GM18870 (cell line): ENCODE measurements at regions not wholly inside any gene's neighbourhood (a gene's known extent, or its start where the extent isn't known, plus 50 kb on each side); places are given as distances from the start of the nearest gene placed in this dataset.

Source experiments
- ATAC-seq: cut with Tn5 transposase; IDR thresholded peaks from one replicate; pipeline ENCODE4 v1.9.1; 2021; ENCODE audit warnings: moderate library complexity; ENCODE audit not compliant: unreplicated experiment

GRCh38 chr3:18835021-18835420 is 313.3 kb upstream of the KCNH8 start:
- ATAC-seq, result no peak

DNA sequence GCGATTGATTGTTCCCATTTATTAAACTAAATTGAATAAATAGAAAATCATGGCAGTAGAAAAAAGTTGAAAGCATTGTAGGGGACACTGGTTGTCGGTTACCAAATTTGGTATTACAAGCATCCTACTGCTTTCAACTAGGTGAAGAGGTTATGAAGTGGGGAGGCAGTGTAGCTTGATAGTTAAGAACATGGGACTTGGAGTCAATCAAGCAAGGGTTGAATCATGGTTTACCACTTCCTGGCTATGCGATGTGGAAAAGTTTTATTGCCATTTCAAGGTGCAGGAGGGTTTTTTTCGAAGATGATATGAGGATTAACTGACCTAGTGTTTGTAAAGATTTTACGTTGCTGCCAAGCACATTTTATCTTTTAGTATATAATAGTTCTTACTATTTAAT is 318.2 kb upstream of the KCNH8 start:
- ATAC-seq, result no peak

- ATAC-seq, result no peak
These were observed 319.7 kb upstream of the KCNH8 start for GRCh38 chr3:18828637-18829036.

DNA sequence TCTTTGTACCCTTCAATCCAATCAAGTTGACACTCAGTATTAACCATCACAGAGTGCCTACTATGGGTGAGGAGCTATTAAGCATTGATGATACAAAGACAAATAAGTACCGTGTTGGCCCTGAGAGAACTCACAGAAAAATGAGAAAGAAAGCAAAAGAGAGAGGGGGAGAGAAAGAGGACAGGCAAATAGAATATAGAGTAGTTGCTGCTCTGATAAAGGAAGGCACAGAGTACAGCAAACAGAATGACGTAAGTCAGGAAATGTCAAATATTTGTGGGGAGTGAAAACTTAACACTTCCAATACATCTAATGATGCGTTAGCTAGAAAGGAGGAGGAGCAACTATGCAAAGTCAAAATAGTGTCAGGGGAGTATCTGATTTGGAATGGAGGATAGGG is 320.6 kb upstream of the KCNH8 start:
- ATAC-seq, result no peak

DNA sequence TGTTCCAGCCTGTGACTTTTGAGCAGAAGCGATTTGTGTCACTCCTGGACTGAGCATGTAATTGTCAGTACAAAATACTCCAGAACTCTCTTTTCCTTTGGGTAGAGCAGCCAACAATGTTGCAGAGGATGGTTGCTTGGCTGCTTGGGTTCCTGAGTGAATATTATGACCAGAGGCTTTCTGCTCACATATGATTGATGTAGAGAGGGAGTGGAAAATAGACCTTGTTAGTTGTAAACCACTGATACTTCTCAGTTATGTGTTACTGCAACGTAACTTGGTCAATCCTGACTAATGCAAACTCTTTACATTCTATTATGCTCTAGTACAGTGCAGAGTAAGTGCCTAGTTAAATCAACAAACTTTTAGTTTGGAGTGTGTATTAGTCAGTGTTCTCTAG is 322.6 kb upstream of the KCNH8 start:
- ATAC-seq, result no peak

DNA sequence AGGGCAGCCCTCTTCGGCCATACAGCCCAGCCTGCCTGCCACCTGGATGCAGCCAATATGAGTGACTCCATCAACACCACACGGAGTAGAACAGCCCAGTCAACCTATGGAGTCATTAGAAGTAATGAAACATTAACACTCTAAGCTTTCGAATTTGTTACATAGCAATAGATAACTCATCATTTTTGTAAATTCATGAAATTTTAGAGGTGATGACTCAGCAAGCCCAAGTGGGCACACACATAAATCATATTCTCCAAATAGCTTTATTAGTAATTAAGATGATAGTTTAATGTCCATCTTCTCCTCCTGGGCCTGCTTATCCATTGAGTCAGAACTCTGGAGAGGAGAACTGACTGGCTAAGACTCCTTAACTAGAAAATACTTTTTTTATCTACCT is 335.0 kb upstream of the KCNH8 start:
- no peak for ATAC-seq

DNA sequence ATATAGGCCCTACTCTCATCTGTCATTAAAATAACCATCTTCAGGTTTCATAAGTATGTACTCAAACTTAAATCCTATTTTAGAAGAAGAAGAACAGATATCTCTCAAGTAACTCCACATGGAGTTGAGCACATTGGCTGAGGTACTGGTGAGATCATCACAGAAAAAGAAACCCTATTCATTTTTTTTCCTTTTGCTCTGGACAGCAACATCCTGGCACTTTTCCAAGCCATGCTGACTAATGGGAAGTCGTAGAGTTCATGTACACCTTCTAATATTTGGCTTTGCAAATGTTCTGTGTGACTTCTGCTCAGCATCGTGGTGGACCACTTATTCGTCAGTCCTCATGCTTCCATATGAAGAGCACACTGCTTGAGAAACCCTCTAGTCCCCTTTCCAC is 336.0 kb upstream of the KCNH8 start:
- ATAC-seq, result no peak

DNA sequence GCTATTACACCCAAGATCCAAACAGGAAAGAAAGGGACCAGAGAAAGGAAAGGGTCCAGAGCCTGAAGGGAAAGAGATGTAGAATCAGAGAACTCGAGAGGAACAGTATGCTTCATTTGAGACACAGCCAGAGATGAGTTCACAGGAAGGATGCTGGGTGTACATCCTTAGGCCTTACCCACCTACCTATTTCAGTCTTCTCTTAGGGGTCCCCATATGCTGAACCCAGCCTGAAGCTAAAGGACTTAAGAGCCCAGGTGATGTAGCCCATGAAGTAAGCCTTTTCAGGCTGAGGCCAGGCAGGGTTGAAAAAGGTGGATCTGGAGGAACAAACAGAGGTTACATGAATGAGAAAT is 338.0 kb upstream of the KCNH8 start:
- no peak for ATAC-seq

DNA sequence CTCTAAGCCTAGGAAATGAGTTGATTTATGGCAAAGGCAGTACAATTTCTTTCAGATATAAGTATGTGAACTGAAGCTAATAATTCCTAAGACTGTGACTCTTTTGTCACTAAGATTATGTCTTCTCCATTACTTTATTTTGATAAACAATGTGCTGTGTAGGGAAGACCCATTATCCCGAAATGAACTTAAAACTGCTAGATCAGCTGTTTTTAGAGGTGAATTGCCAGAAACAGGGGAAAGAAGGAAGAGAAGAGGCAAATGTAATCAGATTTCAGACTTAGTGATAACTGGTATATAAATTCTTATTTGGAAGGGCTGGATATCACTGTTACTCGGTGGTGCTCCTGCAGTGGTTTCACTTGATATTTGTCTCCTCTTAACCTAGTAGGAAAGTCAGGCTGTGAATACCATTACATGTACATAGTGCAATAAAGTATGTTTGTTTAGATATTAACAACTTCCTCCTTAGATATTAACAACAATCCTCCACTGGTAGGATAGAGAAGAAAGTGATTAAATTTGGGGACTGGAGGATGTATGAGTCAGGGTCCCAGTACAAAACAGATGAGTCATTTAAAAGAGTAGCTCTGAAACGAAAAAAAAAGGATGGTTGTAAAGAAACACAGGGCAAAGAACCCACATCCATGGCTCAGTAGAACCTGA is 338.5 kb upstream of the KCNH8 start:
- ATAC-seq, result no peak

- ATAC-seq, result no peak
These were observed 339.9 kb upstream of the KCNH8 start for GRCh38 chr3:18808429-18808828.

DNA sequence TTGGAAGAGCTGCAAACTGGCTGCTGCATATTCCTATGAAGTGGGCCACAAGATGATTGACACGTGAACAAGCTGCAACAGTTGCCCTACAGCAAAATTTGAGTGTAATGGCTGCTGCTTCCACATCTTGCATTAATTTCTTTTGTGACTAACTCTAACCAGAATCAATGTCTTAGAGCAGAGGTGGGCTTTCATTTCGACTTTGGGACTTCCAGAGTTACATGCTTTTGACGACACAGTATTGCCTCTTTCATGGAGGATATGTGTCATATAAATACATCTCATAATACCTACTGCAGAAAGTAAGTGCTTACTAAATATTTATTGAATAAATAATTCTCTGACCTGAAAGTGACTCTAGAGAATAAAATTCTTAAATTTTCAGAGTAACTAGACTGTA is 340.7 kb upstream of the KCNH8 start:
- no peak for ATAC-seq

DNA sequence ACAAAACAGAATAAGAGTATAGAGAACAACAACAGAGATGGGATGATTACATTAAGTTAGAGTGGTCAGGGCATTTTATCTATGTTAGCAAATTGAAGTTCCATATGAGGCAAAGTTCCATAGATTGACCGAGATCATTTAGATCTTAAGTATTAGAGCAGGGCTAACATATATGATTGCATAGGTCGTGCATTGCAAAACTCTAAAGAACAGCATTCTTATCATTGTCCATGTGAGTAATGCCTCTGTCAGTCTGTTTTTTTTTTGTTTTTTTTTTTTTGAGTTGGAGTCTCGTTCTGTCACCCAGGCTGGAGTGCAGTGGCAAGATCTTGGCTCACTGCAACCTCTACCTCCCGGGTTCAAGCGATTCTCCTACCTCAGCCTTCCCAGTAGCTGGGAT is 341.7 kb upstream of the KCNH8 start:
- no peak for ATAC-seq

DNA sequence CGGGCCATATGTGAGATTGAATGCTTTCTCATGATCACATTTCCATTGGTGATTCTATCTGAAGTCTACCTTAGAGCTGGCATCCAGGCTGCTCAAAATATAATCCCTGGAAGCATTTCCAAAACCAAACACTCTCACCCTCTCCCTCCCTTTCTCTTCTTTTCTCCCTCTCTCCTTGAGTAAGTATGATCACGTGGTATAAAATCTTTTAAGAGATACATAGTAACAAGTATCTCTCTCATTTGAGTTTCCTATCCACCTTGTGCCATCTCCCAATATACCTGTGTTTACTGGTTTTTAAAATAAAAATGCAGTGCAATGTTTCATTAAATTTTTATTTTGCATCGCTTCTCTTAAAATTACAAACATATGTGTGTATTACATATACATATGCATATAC is 350.9 kb upstream of the KCNH8 start:
- ATAC-seq, result no peak

DNA sequence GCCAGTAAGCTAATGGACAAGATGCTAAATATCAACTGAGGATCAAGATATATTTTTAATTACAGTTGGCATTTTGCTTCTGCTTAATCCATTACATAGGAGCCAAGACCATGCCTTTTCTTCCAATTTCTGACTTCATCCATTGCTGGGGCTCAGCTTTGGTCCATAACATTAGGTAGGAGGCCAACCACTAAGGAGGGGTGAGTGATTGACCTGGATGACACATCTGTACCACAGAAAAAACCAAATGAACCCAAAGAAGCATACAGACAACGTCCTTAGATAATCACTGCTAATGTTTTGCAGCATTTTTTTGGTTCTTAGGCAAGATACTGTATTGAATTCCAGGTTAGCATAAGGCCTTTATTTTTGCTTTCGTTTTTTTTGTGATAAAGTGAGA is 353.2 kb upstream of the KCNH8 start:
- ATAC-seq, result no peak

- no peak for ATAC-seq
These were observed 356.6 kb upstream of the KCNH8 start for GRCh38 chr3:18791752-18792151.

DNA sequence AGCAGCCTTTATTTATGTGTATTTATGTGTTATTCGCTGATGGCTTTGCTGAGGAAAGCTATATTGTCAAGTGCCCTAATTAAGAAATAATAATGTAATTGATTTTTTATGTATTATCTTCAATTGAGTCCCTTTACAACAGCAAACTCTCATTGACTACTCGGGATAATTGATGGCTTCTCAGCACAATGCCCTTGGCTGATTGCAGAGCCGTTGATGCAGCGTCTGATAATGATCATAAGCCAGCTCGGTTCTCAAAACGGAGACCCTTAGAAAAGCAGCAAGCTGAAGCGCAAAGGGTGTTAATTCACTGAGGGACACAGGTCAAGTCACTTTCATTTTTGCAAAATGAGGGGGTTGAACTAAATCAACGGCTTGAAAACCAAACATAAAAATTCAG is 357.1 kb upstream of the KCNH8 start:
- ATAC-seq, result no peak

- no peak for ATAC-seq
These were observed 357.9 kb upstream of the KCNH8 start for GRCh38 chr3:18790384-18790783.

- ATAC-seq, result no peak
These were observed 358.6 kb upstream of the KCNH8 start for GRCh38 chr3:18789734-18790133.

DNA sequence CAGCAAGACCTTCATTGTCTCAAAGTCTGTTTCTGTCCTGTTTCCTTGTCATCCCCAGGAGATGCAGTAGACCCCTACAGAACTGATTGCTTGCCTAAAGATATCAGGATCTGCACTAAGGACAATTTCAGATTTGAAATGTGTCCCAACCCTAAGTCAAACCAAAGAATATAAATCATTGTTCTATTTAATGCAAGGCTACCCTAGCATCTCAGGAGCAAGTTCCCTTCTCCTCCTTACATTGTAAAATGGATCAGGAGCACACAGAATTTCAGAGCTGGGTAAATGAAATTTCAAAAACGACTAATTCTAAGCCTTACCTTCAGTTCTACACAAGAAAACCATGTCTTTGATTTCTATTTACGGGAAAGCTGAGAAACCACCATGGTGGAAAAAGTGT is 360.9 kb upstream of the KCNH8 start:
- ATAC-seq, result no peak

GRCh38 chr3:18786650-18787323 is 361.5 kb upstream of the KCNH8 start:
- ATAC-seq, result no peak

DNA sequence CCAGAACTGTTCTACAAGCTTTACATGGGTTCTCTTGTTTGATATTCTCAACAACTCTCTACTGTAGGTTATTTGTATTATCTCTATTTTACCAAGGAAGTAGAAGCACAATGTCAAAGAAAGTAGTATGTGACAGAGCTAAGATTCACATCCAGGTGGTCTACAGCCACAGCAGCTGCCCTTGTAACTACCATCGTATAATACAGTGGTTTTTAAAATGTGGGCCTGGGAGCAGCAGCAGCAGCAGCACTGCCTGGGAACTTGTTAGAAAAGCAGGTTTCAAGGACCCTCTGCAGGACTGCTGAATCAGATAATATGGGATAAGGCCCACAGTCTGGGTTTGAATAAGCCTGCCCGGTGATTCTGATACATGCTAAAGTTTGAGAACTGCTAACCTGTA is 357.1 kb upstream of the SATB1 start:
- ATAC-seq, result no peak

DNA sequence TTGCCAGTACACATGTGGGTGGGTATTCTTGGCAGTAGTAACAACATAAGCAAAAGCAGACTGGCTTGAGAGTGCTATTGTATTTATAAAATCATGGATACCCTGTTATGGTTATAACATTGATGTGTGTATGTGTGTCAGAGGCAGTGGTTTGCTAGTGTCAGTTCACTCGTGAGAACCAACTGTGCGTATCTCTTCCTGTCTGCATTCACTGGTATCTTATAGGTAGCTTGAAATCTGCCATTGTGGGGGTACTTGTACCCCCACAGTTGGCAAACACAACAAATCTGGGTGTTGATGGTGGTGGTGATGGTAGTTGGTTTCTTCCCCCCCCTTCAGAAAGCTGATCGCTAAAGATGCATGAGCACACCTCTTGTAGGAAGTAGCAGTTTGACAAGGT is 355.8 kb upstream of the SATB1 start:
- ATAC-seq, result no peak

DNA sequence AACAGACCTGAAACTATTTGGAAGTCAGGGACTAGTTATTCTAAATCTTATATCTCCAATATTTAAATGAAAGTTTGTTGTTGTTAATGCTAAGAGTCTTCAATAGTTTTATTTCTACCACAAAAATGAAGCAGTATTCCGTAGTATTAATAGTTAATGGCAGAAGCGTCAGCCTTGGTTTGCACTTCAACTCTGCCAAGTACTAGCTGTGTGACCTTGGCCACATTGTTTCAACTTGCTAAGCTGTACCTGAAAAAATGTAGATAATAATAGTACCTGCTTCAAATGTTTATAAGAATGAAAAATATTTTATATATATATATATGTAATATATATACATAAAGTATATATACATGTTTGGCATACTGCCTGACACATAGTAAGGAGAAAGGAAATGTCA is 354.6 kb upstream of the SATB1 start:
- no peak for ATAC-seq
